Spleen (tissue), 11 donors: ENCODE measurements at regions not wholly inside any gene's neighbourhood (a gene's known extent, or its start where the extent isn't known, plus 50 kb on each side); places are given as distances from the start of the nearest gene placed in this dataset.

Experiments
- DNase-seq: peaks from one replicate; pipeline ENCODE4 v3.0.0-alpha.2; 2020
- H3K27ac ChIP-seq, 8 donors: fragments of 200-600 bp; sonication (generic) in 7 of 8; 1 replicate in 4 of 8; 2 replicates in 4 of 8; pipeline versions ENCODE4 v1.5.0 to v1.8.0; 2016 to 2021; ENCODE audit warnings: inconsistent platforms in 4 of 8, mild to moderate bottlenecking in 4 of 8, moderate library complexity in 1 of 8
- H3K27me3 ChIP-seq, 7 donors: fragments of 200-600 bp; sonication (generic) in 6 of 7; replicated peaks in 1 of 7; 1 replicate in 4 of 7; 2 replicates in 3 of 7; pipeline versions ENCODE4 v1.5.0 to v1.8.0; 2016 to 2021; ENCODE audit warnings: inconsistent platforms in 3 of 7, mild to moderate bottlenecking in 1 of 7
- H3K36me3 ChIP-seq, 6 donors: fragments of 200-600 bp; sonication (generic) in 5 of 6; 1 replicate in 4 of 6; 2 replicates in 2 of 6; pipeline versions ENCODE4 v1.5.0 to v1.8.0; 2016 to 2021; ENCODE audit warnings: inconsistent platforms in 2 of 6
- H3K4me1 ChIP-seq, 6 donors: fragments of 200-600 bp; sonication (generic) in 5 of 6; 1 replicate in 3 of 6; 2 replicates in 3 of 6; pipeline versions ENCODE4 v1.5.0 to v1.8.0; 2016 to 2021; ENCODE audit warnings: inconsistent platforms in 3 of 6
- H3K4me3 ChIP-seq, 8 donors: fragments of 200-600 bp; sonication (generic) in 7 of 8; 1 replicate in 4 of 8; 2 replicates in 4 of 8; pipeline versions ENCODE4 v1.5.0 to v1.8.0; 2016 to 2021; ENCODE audit warnings: inconsistent platforms in 4 of 8, mild to moderate bottlenecking in 4 of 8, moderate library complexity in 2 of 8
- H3K9me3 ChIP-seq, 8 donors: fragments of 200-600 bp; sonication (generic) in 7 of 8; 1 replicate in 4 of 8; 2 replicates in 4 of 8; pipeline versions ENCODE4 v1.5.0 to v1.8.0; 2016 to 2021; ENCODE audit warnings: inconsistent platforms in 4 of 8
- POLR2A ChIP-seq, 3 donors: fragments of 450-650 bp; IDR thresholded peaks; one replicate each; pipeline ENCODE4 v1.5.1; 2017; ENCODE audit warnings: antibody characterized with exemption in 3 of 3, mild to moderate bottlenecking in 1 of 3
- POLR2AphosphoS5 ChIP-seq, 3 donors: sonication (generic); formaldehyde crosslinking; IDR thresholded peaks; one replicate each; pipeline ENCODE4 v1.5.1; 2017; ENCODE audit warnings: antibody characterized with exemption in 3 of 3
- WGBS, 5 donors: extraction: QIAGEN DNeasy Blood & Tissue Kit in 3 of 5; methylation state at CpG; one replicate each; pipeline versions ENCODE4 v1.1.5 to v1.1.7; 2013 to 2018; 5-methylcytosine and 5-hydroxymethylcytosine counted together
- intact Hi-C: fragments of 100-400 bp; cut with DNase I; formaldehyde crosslinking; loops from one replicate; pipeline ENCODE4 v1.15.0; 2023; ENCODE audit warnings: low total_unique reads
- TF ChIP-seq, protein P1 (sequence below), 11 experiments: fragments of 200-600 bp in 7 of 11; fragments of 450-650 bp in 4 of 11; sonication (generic) in 4 of 11; IDR thresholded peaks in 8 of 11; conservative IDR thresholded peaks in 3 of 11; 1 replicate in 7 of 11; 2 replicates in 4 of 11; pipeline versions ENCODE4 v1.4.0 to v1.8.0; 2016 to 2021; ENCODE audit warnings: antibody characterized with exemption in 11 of 11, inconsistent platforms in 4 of 11, mild to moderate bottlenecking in 1 of 11
- donor health status: healthy with polysubstance abuse.
- donor health status: DM: no; HTN: no; CAD: no; lungs with moderate emphysema.
- donor health status: DM: no; HTN: no; CAD: no.
- donor health status: Bipolar disorder and iron deficiency.
- donor health status: healthy.
- donor health status: DM: no; HTN: no; CAD: no.
- donor health status: DM: yes; HTN: yes; CAD: no.

DNA sequence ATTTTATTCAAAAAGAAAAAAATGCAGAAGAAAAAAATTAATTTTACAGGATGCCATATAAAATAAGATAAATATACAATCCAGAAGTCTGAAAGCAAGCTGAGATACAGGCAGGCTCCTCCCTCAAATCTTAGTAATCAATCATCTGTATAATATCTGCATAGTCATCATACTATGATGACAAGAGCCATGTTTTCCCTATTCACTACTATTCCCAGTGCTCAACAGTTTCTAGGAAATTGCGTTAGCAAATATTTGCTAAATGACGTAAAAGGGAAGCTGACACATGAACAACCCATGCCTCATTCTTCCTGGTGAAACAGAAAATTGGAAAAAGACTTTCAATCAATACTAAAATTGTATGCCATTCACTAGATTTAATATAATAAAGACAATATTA is 793.2 kb downstream of the SUCLG1 start:
- intact Hi-C loops: no loop called here
- no peaks in the 10 kb centered on the region for H3K36me3 ChIP-seq
- no peak for DNase-seq
- H3K4me1 ChIP-seq: no peaks in the 10 kb centered on the region
- H3K27me3 ChIP-seq: no peaks in the 10 kb centered on the region
- H3K9me3 ChIP-seq: peaks cover 0 to 8% (median 0%) of the 10 kb centered on the region in 8 donors
- no peak overlapping the region for H3K4me3 ChIP-seq
- TF ChIP-seq, protein P1, sequence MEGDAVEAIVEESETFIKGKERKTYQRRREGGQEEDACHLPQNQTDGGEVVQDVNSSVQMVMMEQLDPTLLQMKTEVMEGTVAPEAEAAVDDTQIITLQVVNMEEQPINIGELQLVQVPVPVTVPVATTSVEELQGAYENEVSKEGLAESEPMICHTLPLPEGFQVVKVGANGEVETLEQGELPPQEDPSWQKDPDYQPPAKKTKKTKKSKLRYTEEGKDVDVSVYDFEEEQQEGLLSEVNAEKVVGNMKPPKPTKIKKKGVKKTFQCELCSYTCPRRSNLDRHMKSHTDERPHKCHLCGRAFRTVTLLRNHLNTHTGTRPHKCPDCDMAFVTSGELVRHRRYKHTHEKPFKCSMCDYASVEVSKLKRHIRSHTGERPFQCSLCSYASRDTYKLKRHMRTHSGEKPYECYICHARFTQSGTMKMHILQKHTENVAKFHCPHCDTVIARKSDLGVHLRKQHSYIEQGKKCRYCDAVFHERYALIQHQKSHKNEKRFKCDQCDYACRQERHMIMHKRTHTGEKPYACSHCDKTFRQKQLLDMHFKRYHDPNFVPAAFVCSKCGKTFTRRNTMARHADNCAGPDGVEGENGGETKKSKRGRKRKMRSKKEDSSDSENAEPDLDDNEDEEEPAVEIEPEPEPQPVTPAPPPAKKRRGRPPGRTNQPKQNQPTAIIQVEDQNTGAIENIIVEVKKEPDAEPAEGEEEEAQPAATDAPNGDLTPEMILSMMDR (IDR thresholded peaks at IDR 0.05 in 8 of 11, conservative IDR thresholded peaks at IDR 0.05 in 3 of 11): no peak
- TF ChIP-seq POLR2A (IDR thresholded peaks at IDR 0.05) (no peak), POLR2AphosphoS5 (IDR thresholded peaks at IDR 0.05) (no peak)
- H3K27ac ChIP-seq: no peak overlapping the region
- 72 to 78% (median 74%) methylated on average over 2 of the region's 2 CpGs for WGBS, 5 donors

DNA sequence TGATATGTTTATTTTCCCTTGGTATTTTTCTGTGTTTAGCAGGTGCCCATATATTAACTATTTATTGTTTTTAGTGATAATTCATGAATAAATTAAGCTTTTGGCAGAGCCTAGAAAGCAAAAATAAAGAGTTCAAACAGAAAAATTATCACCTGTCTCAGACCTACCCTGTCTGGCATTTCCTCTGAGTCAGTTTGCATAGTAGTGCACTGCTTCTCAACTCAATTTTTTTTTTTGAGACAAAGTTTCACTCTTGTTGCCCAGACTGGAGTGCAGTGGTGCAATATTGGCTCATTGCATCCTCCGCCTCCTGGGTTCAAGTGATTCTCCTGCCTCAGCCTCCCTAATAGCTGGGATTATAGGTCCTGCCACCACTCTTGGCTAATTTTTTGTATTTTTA is 793.9 kb downstream of the SUCLG1 start:
- Histone ChIP-seq H3K4me3 (no peak overlapping the region), H3K27ac (no peak overlapping the region), H3K36me3 (no peaks in the 10 kb centered on the region), H3K27me3 (no peaks in the 10 kb centered on the region), H3K4me1 (no peaks in the 10 kb centered on the region), H3K9me3 (peaks cover 0 to 8% (median 0%) of the 10 kb centered on the region in 8 donors)
- TF ChIP-seq POLR2AphosphoS5 (IDR thresholded peaks at IDR 0.05) (no peak), POLR2A (IDR thresholded peaks at IDR 0.05) (no peak)
- TF ChIP-seq, protein P1 (IDR thresholded peaks at IDR 0.05 in 8 of 11, conservative IDR thresholded peaks at IDR 0.05 in 3 of 11): no peak
- WGBS, 5 donors: 91 to 97% (median 93%) methylated on average over 1 of the region's 1 CpG
- intact Hi-C loops: no loop called here
- no peak for DNase-seq

DNA sequence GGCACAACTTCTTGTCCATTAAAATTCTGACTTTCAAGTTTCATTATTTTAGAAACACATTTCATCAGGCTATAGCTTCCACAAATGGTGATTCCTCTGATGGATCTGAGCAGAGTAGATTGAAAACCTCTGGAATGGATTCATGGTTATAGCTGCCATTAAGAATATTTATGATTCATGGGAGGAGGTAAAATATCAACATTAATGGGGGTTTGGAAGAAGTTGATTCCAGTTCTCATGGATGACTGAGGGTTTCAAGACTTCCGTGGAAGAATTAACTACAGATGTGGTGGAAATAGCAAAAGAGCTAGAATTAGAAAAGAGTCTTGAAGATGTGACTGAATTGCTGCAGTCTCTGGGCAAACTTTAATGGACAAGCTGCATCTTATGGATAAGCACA is 797.4 kb downstream of the SUCLG1 start:
- 85 to 95% (median 93%) methylated on average over 1 of the region's 1 CpG for whole genome bisulfite sequencing, 5 donors
- intact Hi-C loops: no loop called here
- no peak for TF ChIP-seq POLR2A (IDR thresholded peaks at IDR 0.05)
- TF ChIP-seq POLR2AphosphoS5 (IDR thresholded peaks at IDR 0.05): no peak
- TF ChIP-seq, protein P1 (IDR thresholded peaks at IDR 0.05 in 8 of 11, conservative IDR thresholded peaks at IDR 0.05 in 3 of 11): no peak

DNA sequence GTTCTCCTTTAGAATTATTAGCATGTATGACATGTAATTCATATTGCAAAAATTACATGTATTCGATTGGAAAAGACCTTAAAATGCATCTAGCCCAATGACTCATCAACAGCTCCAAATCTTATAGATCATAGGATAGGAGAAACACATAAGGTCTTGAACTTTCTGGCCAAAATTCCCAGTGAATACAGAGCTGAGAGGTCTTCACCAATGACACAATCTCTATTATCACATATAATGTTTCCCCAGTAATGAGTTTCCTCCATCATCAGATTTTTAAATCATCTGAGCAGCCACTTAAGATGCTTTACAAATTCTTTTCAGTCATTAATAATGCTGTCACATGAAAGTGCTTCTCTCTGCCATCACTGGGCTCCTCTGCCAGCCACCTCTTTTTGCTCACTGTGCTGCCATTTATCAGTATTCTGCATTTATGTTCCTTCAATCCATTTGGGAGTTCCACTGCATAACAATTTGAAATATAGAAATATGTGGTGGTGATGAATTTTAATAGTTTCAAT is 804.9 kb downstream of the SUCLG1 start:
- DNase-seq: no peak
- no peaks in the 10 kb centered on the region for H3K36me3 ChIP-seq
- no peaks in the 10 kb centered on the region for H3K9me3 ChIP-seq
- intact Hi-C loops: no loop called here
- H3K4me3 ChIP-seq: no peak overlapping the region
- TF ChIP-seq POLR2AphosphoS5 (IDR thresholded peaks at IDR 0.05) (no peak), POLR2A (IDR thresholded peaks at IDR 0.05) (no peak)
- TF ChIP-seq, protein P1 (IDR thresholded peaks at IDR 0.05 in 8 of 11, conservative IDR thresholded peaks at IDR 0.05 in 3 of 11): no peak
- no peaks in the 10 kb centered on the region for H3K27me3 ChIP-seq
- no peaks in the 10 kb centered on the region for H3K4me1 ChIP-seq
- WGBS, 5 donors: 56 to 77% (median 66%) methylated on average over 1 of the region's 1 CpG
- H3K27ac ChIP-seq: no peak overlapping the region

More for the DNA sequence above, 797.4 kb downstream of the SUCLG1 start:
- DNase-seq: no peak
- Histone ChIP-seq H3K27me3 (no peaks in the 10 kb centered on the region), H3K36me3 (no peaks in the 10 kb centered on the region), H3K4me3 (no peak overlapping the region), H3K4me1 (no peaks in the 10 kb centered on the region), H3K27ac (no peak overlapping the region), H3K9me3 (peaks cover 0 to 7% (median 0%) of the 10 kb centered on the region in 8 donors)
